ENCODE measurements at regions not wholly inside any gene's neighbourhood (a gene's known extent, or its start where the extent isn't known, plus 50 kb on each side); places are given as distances from the start of the nearest gene placed in this dataset.

DNA sequence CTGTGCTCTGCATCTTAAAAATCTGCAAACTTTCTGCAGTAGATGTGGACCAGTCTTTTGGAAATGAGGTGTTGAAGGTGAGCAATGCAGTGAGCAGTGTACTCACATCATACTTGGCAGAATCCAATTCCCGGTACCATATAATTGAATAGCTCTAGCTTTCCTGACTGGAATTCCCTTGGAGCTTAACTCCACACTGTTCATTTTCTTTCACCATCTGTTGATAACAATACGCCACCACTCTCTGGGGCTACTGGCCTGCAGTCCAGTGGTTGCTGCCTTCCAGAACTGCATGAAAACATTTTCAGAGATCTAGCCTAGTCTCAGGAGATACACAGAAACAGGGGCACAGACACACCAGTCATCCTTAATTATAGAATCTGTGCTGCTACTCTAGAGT, 820.0 kb upstream of the NXPH2 start:
- TF ChIP-seq POLR2A (IDR thresholded peaks at IDR 0.05) (no peak), POLR2AphosphoS5 (IDR thresholded peaks at IDR 0.05) (no peak), EP300 (IDR thresholded peaks at IDR 0.05) (no peak)
- TF ChIP-seq, protein P1, sequence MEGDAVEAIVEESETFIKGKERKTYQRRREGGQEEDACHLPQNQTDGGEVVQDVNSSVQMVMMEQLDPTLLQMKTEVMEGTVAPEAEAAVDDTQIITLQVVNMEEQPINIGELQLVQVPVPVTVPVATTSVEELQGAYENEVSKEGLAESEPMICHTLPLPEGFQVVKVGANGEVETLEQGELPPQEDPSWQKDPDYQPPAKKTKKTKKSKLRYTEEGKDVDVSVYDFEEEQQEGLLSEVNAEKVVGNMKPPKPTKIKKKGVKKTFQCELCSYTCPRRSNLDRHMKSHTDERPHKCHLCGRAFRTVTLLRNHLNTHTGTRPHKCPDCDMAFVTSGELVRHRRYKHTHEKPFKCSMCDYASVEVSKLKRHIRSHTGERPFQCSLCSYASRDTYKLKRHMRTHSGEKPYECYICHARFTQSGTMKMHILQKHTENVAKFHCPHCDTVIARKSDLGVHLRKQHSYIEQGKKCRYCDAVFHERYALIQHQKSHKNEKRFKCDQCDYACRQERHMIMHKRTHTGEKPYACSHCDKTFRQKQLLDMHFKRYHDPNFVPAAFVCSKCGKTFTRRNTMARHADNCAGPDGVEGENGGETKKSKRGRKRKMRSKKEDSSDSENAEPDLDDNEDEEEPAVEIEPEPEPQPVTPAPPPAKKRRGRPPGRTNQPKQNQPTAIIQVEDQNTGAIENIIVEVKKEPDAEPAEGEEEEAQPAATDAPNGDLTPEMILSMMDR (IDR thresholded peaks at IDR 0.05) = no peak
